ENCODE measurements at regions not wholly inside any gene's neighbourhood (a gene's known extent, or its start where the extent isn't known, plus 50 kb on each side); places are given as distances from the start of the nearest gene placed in this dataset.

DNA sequence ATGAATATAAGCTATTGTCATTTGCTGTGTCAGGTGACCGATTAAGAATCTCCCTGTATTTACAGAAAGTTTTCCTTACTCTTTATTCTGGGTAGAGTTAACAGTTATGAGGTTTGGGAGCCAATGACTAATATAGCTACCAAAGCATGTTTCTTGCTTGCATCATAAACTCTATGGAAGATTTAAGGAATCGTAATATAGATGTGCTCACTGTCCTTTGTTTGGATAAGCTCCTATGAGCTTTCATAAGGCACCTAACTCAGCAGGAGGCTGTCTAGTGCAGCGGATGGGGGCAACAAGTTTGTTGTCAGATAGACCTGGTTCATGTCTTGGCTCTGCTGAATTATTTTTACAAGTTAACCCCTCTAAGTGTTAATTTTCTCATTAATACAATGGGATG, 75.0 kb upstream of the PAQR3 start:
- intact Hi-C loops (cut with DNase I): no loop called here
- no peak for DNase-seq (ENCODE audit: low spot score in 2 of 2)
- Histone ChIP-seq H3K4me1 (no peaks in the 10 kb centered on the region), H3K27me3 (no peaks in the 10 kb centered on the region), H3K36me3 (no peaks in the 10 kb centered on the region), H3K4me3 (no peak overlapping the region), H3K9me3 (no peaks in the 10 kb centered on the region), H3K27ac (no peak overlapping the region)
- TF ChIP-seq, protein P1, sequence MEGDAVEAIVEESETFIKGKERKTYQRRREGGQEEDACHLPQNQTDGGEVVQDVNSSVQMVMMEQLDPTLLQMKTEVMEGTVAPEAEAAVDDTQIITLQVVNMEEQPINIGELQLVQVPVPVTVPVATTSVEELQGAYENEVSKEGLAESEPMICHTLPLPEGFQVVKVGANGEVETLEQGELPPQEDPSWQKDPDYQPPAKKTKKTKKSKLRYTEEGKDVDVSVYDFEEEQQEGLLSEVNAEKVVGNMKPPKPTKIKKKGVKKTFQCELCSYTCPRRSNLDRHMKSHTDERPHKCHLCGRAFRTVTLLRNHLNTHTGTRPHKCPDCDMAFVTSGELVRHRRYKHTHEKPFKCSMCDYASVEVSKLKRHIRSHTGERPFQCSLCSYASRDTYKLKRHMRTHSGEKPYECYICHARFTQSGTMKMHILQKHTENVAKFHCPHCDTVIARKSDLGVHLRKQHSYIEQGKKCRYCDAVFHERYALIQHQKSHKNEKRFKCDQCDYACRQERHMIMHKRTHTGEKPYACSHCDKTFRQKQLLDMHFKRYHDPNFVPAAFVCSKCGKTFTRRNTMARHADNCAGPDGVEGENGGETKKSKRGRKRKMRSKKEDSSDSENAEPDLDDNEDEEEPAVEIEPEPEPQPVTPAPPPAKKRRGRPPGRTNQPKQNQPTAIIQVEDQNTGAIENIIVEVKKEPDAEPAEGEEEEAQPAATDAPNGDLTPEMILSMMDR (IDR thresholded peaks at IDR 0.05): no peak

DNA sequence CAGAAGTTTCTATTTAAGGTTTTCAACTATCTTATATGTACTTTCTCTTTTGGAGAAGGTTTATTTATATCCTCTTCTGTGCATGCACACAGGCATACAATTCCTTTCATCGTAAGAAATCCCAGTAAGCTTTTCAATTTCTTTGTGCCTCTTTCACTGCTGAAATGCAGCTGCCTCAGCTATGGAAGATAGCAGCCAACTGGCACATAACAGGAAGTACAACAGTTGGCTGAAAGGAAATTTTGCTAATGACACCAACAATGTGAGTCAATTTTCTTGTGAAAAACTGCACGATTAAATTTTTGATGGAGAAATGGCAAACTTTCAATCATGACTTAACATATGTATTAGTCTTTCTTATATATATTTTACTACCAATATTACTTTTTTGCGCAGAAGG, 74.5 kb upstream of the PAQR3 start:
- Histone ChIP-seq H3K9me3 (no peaks in the 10 kb centered on the region), H3K27ac (no peak overlapping the region), H3K4me1 (no peaks in the 10 kb centered on the region), H3K27me3 (no peaks in the 10 kb centered on the region), H3K36me3 (no peaks in the 10 kb centered on the region), H3K4me3 (no peak overlapping the region)
- TF ChIP-seq, protein P1 (IDR thresholded peaks at IDR 0.05): no peak
- no peak for DNase-seq (ENCODE audit: low spot score in 2 of 2)
- intact Hi-C loops (cut with DNase I): no loop called here

DNA sequence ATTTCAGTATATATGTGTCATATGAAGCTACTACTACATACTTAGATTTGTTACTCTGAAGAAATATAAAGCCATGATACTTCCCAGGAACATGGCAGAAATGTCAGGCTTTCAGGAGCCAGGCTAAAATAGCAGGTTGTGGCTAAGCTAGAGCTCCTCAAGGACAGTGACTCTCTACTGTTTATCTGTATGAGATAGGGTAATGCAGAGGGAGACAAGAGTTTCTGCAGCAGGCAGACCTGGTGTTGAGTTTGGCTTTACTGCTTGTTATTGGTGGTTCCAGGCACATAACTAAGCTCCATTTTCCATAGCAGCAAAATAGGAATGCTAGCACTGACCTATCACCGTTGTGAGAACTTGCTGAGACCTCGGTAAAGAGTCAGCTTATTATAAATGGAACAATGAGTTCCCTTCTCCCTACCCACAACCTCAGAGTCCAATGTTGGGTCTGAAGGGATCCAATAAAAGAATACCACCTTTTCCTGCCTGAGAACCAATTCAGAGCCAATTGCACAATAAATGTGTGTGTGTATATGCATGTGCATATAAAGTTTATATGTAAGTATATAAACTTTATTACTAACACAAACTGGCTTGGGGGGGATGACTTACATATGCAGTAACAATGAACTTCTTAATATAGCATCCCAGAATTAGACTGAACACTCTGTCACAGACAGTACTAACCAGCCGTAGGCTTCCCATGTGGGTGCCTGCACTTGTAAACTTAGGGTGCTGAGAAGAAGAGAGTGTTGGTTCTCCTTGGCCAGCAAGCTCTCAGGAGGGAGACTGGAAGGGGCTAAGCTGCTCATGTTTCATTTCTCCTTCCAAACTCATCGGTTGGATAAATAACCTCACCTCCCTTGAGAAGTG, 51.9 kb upstream of the PAQR3 start:
- DNase-seq (ENCODE audit: low spot score in 2 of 2): no peak

DNA sequence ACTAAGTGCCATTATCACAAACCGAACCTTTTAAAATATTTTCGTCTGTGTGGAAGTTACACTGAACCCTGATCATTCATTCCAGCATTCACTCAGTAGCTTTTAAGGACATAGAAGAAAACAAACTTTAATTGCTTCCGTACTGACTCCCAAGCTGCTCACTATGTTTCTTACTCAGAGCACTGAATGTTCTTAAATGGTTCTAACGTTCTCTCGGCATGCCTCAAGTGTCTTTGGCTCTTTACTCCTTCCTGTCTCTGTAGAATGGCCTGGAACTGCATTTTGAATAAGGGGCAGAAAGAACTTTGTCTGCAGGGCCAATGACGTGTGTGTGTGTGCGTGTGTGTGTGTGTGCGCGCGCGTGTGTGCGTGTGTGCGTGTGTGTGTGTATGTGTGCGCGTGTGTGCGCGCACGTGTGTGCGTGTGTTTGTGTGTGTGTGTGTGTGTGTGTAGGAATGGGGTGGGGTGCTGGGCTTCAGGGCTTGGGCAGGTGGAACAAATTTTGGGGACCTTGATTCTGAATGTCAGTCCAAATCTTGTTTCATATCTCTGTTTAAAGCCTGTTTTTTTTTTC, 50.5 kb upstream of the PAQR3 start:
- TF ChIP-seq, protein P1 (IDR thresholded peaks at IDR 0.05): no peak
- Histone ChIP-seq H3K9me3 (no peaks in the 10 kb centered on the region), H3K36me3 (no peaks in the 10 kb centered on the region), H3K4me3 (no peak overlapping the region), H3K4me1 (no peaks in the 10 kb centered on the region), H3K27ac (no peak overlapping the region), H3K27me3 (no peaks in the 10 kb centered on the region)
- no peak for DNase-seq (ENCODE audit: low spot score in 2 of 2)
- intact Hi-C loops (cut with DNase I): no loop called here

More for the DNA sequence above, 51.9 kb upstream of the PAQR3 start:
- Histone ChIP-seq H3K4me3 (no peak overlapping the region), H3K9me3 (no peaks in the 10 kb centered on the region), H3K4me1 (no peaks in the 10 kb centered on the region), H3K27ac (no peak overlapping the region), H3K27me3 (no peaks in the 10 kb centered on the region), H3K36me3 (no peaks in the 10 kb centered on the region)
- intact Hi-C loops (cut with DNase I): no loop called here
- TF ChIP-seq, protein P1 (IDR thresholded peaks at IDR 0.05): no peak

Measured in ascending aorta (tissue), 2 donors.